KMS-11 (cell line): ENCODE measurements at regions not wholly inside any gene's neighbourhood (a gene's known extent, or its start where the extent isn't known, plus 50 kb on each side); places are given as distances from the start of the nearest gene placed in this dataset.

Experiments used
- H2AFZ ChIP-seq: fragments of 200-600 bp; sonication (generic); 2 replicates; pipeline ENCODE4 v1.6.1; 2016; ENCODE audit warnings: antibody characterized with exemption, mixed run types, low read depth
- H3K27ac ChIP-seq: fragments of 200-600 bp; sonication (generic); 2 replicates; pipeline ENCODE4 v1.6.1; 2016; ENCODE audit warnings: mild to moderate bottlenecking, mixed run types
- H3K27me3 ChIP-seq: fragments of 200-600 bp; sonication (generic); 2 replicates; pipeline ENCODE4 v1.6.1; 2017; ENCODE audit warnings: mild to moderate bottlenecking, low read depth, mixed run types, moderate library complexity; ENCODE audit not compliant: insufficient read depth
- H3K36me3 ChIP-seq: fragments of 200-600 bp; sonication (generic); 2 replicates; pipeline ENCODE4 v1.6.1; 2017; ENCODE audit warnings: mild to moderate bottlenecking, mixed run types; ENCODE audit not compliant: insufficient read depth
- H3K4me1 ChIP-seq: fragments of 200-600 bp; sonication (generic); 2 replicates; pipeline ENCODE4 v1.6.1; 2016; ENCODE audit warnings: mild to moderate bottlenecking, low read depth, mixed run types; ENCODE audit not compliant: poor library complexity, severe bottlenecking
- H3K4me2 ChIP-seq: fragments of 200-600 bp; sonication (generic); 2 replicates; pipeline ENCODE4 v1.7.0; 2016; ENCODE audit warnings: mild to moderate bottlenecking, mixed run types
- H3K4me3 ChIP-seq: fragments of 200-600 bp; sonication (generic); IDR thresholded peaks from 2 replicates; pipeline ENCODE4 v1.6.1; 2017; ENCODE audit warnings: low read depth, low read length, mixed read lengths; ENCODE audit not compliant: insufficient read depth
- H3K79me2 ChIP-seq: fragments of 200-600 bp; sonication (generic); 2 replicates; pipeline ENCODE4 v1.6.1; 2016; ENCODE audit warnings: low read depth, mixed run types; ENCODE audit not compliant: insufficient read depth
- H3K9ac ChIP-seq: fragments of 200-600 bp; sonication (generic); 2 replicates; pipeline ENCODE4 v1.6.1; 2016; ENCODE audit warnings: mild to moderate bottlenecking, mixed run types
- H4K20me1 ChIP-seq: fragments of 200-600 bp; sonication (generic); 2 replicates; pipeline ENCODE4 v1.6.1; 2016; ENCODE audit warnings: mild to moderate bottlenecking, mixed run types; ENCODE audit not compliant: insufficient read depth
- TF ChIP-seq, protein P1 (sequence below): fragments of 200-600 bp; sonication (generic); conservative IDR thresholded peaks from 2 replicates; pipeline ENCODE4 v1.6.1; 2017; ENCODE audit warnings: low read depth, mild to moderate bottlenecking, antibody characterized with exemption, low read length, moderate library complexity, mixed read lengths

DNA sequence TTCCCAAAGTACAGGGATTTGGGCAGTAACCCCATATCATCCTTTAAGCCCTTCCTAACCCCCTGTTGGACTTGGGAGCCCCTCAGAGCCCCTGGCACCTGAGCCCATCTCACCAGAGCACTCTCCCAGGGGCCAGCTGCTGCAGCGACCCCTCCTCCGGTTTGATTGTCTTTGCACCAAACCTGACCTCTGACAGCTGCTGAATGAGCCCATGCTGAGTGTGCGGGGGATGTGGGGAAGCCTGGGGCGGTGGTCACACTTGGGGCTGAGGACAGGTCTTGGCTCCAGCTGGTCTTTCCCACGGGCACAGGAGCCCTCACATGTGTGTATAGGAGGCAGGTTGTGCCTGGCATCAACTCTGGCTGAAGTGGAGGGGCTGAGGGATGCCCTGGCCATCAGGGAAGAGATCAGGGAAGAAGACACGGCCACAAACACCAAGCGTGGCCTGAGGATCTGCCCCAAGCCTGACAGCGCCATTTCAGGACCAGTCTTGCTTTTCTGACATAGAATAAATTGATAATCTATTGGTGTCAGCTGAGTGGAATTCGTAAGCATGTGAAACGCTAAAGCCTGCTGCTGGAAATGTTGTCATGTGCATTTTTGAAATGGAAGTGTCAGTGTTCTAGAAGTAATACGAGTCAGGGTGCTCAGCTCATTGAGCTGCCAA, 102.4 kb downstream of the ACKR3 start:
- Histone ChIP-seq H3K4me1 (no peaks in the 10 kb centered on the region), H3K27ac (no peak overlapping the region), H3K27me3 (no peaks in the 10 kb centered on the region), H3K4me2 (no peak overlapping the region), H3K36me3 (no peaks in the 10 kb centered on the region), H3K79me2 (no peaks in the 10 kb centered on the region), H3K9ac (no peak overlapping the region), H3K4me3 (no peak overlapping the region), H2AFZ (no peak overlapping the region), H4K20me1 (no peaks in the 10 kb centered on the region)
- TF ChIP-seq, protein P1, sequence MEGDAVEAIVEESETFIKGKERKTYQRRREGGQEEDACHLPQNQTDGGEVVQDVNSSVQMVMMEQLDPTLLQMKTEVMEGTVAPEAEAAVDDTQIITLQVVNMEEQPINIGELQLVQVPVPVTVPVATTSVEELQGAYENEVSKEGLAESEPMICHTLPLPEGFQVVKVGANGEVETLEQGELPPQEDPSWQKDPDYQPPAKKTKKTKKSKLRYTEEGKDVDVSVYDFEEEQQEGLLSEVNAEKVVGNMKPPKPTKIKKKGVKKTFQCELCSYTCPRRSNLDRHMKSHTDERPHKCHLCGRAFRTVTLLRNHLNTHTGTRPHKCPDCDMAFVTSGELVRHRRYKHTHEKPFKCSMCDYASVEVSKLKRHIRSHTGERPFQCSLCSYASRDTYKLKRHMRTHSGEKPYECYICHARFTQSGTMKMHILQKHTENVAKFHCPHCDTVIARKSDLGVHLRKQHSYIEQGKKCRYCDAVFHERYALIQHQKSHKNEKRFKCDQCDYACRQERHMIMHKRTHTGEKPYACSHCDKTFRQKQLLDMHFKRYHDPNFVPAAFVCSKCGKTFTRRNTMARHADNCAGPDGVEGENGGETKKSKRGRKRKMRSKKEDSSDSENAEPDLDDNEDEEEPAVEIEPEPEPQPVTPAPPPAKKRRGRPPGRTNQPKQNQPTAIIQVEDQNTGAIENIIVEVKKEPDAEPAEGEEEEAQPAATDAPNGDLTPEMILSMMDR: no peak

- H3K4me3 ChIP-seq: no peak overlapping the region
- TF ChIP-seq, protein P1: no peak
- no peaks in the 10 kb centered on the region for H4K20me1 ChIP-seq
Measured at GRCh38 chr2:236672606-236673005, 103.0 kb downstream of the ACKR3 start.

DNA sequence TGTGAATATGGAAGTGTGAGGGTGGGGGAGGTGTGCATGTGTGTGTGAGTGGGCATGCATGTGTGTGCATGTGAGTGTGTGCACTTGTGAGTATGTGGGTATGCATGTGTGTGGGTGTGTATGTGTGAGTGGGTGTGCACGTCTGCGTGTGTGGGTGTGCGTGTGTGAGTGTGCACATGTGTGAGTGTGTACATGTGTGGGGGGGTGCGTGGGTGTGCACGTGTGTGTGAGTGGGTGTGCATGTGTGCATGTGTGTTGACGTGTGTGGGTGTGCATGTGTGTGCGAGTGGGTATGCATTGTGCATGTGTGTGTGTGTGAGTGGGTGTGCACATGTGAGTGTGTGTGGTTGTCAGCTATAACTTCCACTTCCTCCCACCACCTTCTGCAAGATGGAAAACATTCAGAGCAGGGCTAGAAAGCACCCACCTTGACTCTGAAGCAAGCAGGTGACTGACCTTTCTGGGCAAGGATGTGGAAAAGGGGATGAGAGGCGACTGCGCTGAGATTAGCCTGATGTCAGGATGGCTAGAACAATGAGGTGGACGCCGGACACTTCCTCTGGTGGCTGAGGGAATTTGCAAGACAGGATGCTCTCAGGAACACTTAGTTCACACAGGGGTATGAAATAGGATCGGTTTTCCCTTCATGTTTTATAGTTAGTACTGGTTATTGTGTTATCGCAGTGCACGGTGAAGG, 103.6 kb downstream of the ACKR3 start:
- H3K79me2 ChIP-seq: no peaks in the 10 kb centered on the region
- no peak overlapping the region for H3K9ac ChIP-seq
- no peak overlapping the region for H3K4me3 ChIP-seq
- no peak overlapping the region for H3K27ac ChIP-seq
- no peak overlapping the region for H3K4me2 ChIP-seq
- H2AFZ ChIP-seq: no peak overlapping the region
- no peaks in the 10 kb centered on the region for H3K4me1 ChIP-seq
- no peaks in the 10 kb centered on the region for H3K27me3 ChIP-seq
- TF ChIP-seq, protein P1: no peak
- H4K20me1 ChIP-seq: no peaks in the 10 kb centered on the region
- no peaks in the 10 kb centered on the region for H3K36me3 ChIP-seq

More at GRCh38 chr2:236672606-236673005, 103.0 kb downstream of the ACKR3 start:
- Histone ChIP-seq H3K36me3 (no peaks in the 10 kb centered on the region), H3K27me3 (no peaks in the 10 kb centered on the region), H3K79me2 (no peaks in the 10 kb centered on the region), H2AFZ (no peak overlapping the region), H3K9ac (no peak overlapping the region), H3K4me2 (no peak overlapping the region), H3K27ac (no peak overlapping the region), H3K4me1 (no peaks in the 10 kb centered on the region)

DNA sequence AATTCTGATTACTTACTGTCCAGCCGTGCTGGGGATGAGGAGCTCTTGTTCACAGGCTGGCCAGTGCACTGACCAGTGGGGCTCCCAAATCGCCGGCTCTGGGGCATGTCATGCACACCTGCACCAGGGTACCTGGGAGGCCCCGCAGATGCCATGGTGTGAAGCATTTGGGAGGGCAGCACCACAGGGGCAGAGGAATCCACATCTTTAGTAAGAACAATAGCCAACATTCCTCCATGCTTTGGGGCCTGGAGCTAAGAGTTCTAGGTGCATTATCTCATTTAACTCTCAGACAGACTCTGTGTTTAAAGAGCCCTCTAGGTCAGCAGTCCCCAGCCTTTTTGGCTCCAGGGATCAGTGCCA, 104.2 kb downstream of the ACKR3 start:
- H3K4me1 ChIP-seq: no peaks in the 10 kb centered on the region
- H3K79me2 ChIP-seq: no peaks in the 10 kb centered on the region
- H3K27me3 ChIP-seq: no peaks in the 10 kb centered on the region
- H3K27ac ChIP-seq: no peak overlapping the region
- H2AFZ ChIP-seq: no peak overlapping the region
- H3K4me2 ChIP-seq: no peak overlapping the region
- no peaks in the 10 kb centered on the region for H4K20me1 ChIP-seq
- H3K9ac ChIP-seq: no peak overlapping the region
- TF ChIP-seq, protein P1: no peak
- H3K4me3 ChIP-seq: no peak overlapping the region
- no peaks in the 10 kb centered on the region for H3K36me3 ChIP-seq
